ENCODE measurements at regions not wholly inside any gene's neighbourhood (a gene's known extent, or its start where the extent isn't known, plus 50 kb on each side); places are given as distances from the start of the nearest gene placed in this dataset.

DNA sequence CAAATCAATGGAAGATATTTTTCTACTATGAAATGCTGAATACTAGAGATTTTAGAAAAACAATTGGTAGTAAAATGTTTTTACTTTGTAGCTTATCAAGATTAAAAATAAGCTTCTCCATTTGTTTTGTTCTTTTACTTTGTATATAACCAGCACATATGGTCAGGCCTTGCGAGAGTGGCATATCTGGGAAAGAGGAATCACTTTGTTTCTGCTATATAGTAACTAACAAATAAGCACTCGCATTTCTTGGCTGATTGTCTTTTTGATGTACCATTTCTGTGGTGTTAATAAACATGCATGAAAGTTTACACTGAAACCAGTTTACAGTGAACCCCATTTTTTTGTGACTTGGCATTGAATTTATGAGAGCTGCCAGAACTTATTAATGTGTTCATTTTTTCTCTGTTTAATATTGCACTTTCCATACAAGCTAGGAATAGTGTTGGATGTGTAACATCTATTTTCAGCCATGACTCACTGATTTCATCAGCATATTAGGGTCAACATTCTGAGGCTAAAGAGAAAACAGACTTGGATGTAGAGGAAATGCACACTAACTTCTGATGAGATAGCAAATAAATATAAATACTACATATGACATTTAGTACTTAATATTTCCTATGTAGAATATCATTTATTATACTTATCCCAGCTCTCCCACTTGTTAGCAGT is 635.5 kb downstream of the KCNH5 start:
- Histone ChIP-seq H3K4me3 (IDR thresholded peaks at IDR 0.05; ENCODE audit: insufficient read depth, low read depth, low read length) (no peak overlapping the region), H3K27ac (no peak overlapping the region), H3K79me2 (ENCODE audit: insufficient read depth, low read depth) (no peaks in the 10 kb centered on the region), H3K4me1 (ENCODE audit: low read depth, poor library complexity, severe bottlenecking) (no peaks in the 10 kb centered on the region), H3K4me2 (no peak overlapping the region), H3K36me3 (ENCODE audit: insufficient read depth) (no peaks in the 10 kb centered on the region), H3K9ac (no peak overlapping the region), H4K20me1 (ENCODE audit: insufficient read depth) (no peaks in the 10 kb centered on the region), H3K27me3 (ENCODE audit: insufficient read depth, low read depth) (no peaks in the 10 kb centered on the region), H2AFZ (ENCODE audit: low read depth) (no peak overlapping the region)
- TF ChIP-seq, protein P1, sequence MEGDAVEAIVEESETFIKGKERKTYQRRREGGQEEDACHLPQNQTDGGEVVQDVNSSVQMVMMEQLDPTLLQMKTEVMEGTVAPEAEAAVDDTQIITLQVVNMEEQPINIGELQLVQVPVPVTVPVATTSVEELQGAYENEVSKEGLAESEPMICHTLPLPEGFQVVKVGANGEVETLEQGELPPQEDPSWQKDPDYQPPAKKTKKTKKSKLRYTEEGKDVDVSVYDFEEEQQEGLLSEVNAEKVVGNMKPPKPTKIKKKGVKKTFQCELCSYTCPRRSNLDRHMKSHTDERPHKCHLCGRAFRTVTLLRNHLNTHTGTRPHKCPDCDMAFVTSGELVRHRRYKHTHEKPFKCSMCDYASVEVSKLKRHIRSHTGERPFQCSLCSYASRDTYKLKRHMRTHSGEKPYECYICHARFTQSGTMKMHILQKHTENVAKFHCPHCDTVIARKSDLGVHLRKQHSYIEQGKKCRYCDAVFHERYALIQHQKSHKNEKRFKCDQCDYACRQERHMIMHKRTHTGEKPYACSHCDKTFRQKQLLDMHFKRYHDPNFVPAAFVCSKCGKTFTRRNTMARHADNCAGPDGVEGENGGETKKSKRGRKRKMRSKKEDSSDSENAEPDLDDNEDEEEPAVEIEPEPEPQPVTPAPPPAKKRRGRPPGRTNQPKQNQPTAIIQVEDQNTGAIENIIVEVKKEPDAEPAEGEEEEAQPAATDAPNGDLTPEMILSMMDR (conservative IDR thresholded peaks at IDR 0.05; ENCODE audit: low read depth, low read length), result no peak

DNA sequence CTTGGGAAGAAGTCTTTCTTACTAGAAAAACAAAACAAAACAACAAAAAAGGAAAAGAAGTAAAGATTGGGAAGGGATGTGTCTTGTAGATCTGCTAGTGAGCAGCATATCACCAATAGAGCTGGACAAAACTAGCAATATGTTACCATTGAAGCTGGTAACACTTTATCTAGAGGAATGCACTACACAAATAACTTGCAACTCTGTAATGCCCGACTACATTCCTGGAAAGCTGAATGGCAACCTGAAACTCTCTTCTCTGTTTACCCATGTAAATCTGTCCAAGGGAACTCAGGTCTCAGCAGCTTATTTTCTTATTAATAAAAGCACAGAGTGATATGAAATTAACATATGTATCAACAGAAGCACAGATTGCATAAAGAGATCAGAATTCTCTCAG is 624.4 kb downstream of the KCNH5 start:
- H3K27ac ChIP-seq, result no peak overlapping the region
- H3K9ac ChIP-seq, result no peak overlapping the region
- TF ChIP-seq, protein P1 (conservative IDR thresholded peaks at IDR 0.05; ENCODE audit: low read depth, low read length), result no peak
- no peak overlapping the region for H3K4me3 ChIP-seq (IDR thresholded peaks at IDR 0.05; ENCODE audit: insufficient read depth, low read depth, low read length)
- H3K36me3 ChIP-seq (ENCODE audit: insufficient read depth), result no peaks in the 10 kb centered on the region
- no peaks in the 10 kb centered on the region for H3K27me3 ChIP-seq (ENCODE audit: insufficient read depth, low read depth)
- no peaks in the 10 kb centered on the region for H4K20me1 ChIP-seq (ENCODE audit: insufficient read depth)
- no peaks in the 10 kb centered on the region for H3K79me2 ChIP-seq (ENCODE audit: insufficient read depth, low read depth)
- no peaks in the 10 kb centered on the region for H3K4me1 ChIP-seq (ENCODE audit: low read depth, poor library complexity, severe bottlenecking)
- no peak overlapping the region for H2AFZ ChIP-seq (ENCODE audit: low read depth)
- no peak overlapping the region for H3K4me2 ChIP-seq

DNA sequence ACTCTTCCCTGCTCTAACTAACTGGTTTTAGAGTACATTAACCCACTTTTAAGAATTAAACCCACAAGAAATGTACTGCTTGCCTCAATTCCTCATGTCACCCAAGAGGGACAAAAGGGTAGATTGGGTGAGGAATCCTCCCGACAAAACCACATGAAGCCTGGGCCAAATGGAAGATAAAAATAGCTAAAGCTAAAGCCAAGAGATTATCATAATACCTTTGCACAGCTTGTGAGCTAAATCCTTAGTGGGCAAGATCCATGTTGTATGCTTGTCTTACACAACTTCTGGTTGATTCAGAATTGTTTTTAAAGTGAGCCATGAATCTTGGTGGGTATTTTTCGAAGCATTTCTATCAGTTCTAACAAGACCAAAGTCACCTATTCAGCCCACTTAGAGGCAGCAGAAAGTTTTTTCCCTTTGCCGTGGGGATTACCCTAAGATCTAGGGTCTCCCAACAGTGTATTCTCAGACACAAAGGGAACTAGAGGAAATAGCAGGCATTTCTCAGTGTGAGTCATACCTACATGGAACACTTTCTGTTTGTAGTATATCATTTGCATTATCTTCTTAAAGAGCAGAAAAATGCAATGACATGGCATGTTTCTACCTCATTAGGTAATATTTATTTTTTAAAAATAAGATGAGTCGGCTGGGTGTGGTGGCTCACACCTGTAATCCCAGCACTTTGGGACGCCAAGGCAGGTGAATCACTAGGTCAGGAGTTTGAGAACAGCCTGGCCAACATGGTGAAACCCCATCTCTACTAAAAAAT is 616.6 kb downstream of the KCNH5 start:
- Histone ChIP-seq H3K36me3 (ENCODE audit: insufficient read depth) (no peaks in the 10 kb centered on the region), H3K4me1 (ENCODE audit: low read depth, poor library complexity, severe bottlenecking) (no peaks in the 10 kb centered on the region), H2AFZ (ENCODE audit: low read depth) (no peak overlapping the region), H4K20me1 (ENCODE audit: insufficient read depth) (no peaks in the 10 kb centered on the region), H3K4me3 (IDR thresholded peaks at IDR 0.05; ENCODE audit: insufficient read depth, low read depth, low read length) (no peak overlapping the region), H3K79me2 (ENCODE audit: insufficient read depth, low read depth) (no peaks in the 10 kb centered on the region), H3K4me2 (no peak overlapping the region), H3K27me3 (ENCODE audit: insufficient read depth, low read depth) (no peaks in the 10 kb centered on the region), H3K9ac (no peak overlapping the region), H3K27ac (no peak overlapping the region)
- TF ChIP-seq, protein P1 (conservative IDR thresholded peaks at IDR 0.05; ENCODE audit: low read depth, low read length), result no peak

DNA sequence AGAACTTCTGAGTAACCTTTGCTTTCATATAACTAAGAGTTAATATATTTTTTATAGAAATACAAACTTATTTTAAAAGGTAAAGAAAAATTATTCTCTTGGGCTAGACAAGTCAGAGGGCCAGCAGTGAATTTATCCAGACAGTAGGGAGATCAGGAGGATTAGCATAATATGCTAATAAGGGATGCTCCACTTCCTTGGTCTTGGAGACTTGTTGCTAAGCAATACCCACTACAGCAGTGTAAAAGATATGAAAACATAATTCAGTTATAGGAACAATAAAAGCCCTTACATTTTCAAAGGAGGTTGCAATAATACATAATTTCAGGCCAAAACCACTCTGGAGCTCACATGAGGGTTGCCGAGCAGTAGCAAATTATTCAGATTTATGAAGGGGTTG is 615.6 kb downstream of the KCNH5 start:
- H3K27me3 ChIP-seq (ENCODE audit: insufficient read depth, low read depth), result no peaks in the 10 kb centered on the region
- TF ChIP-seq, protein P1 (conservative IDR thresholded peaks at IDR 0.05; ENCODE audit: low read depth, low read length), result no peak

More for the DNA sequence above, 615.6 kb downstream of the KCNH5 start:
- Histone ChIP-seq H3K9ac (no peak overlapping the region), H3K4me3 (IDR thresholded peaks at IDR 0.05; ENCODE audit: insufficient read depth, low read depth, low read length) (no peak overlapping the region), H3K79me2 (ENCODE audit: insufficient read depth, low read depth) (no peaks in the 10 kb centered on the region), H2AFZ (ENCODE audit: low read depth) (no peak overlapping the region), H3K36me3 (ENCODE audit: insufficient read depth) (no peaks in the 10 kb centered on the region), H3K4me2 (no peak overlapping the region), H3K4me1 (ENCODE audit: low read depth, poor library complexity, severe bottlenecking) (no peaks in the 10 kb centered on the region), H4K20me1 (ENCODE audit: insufficient read depth) (no peaks in the 10 kb centered on the region), H3K27ac (no peak overlapping the region)

Measured in KMS-11 (cell line).